Peyer's patch (tissue), 4 donors: ENCODE measurements at regions not wholly inside any gene's neighbourhood (a gene's known extent, or its start where the extent isn't known, plus 50 kb on each side); places are given as distances from the start of the nearest gene placed in this dataset.

Experiments
- DNase-seq, 3 donors: peaks; one replicate each; pipeline ENCODE4 v3.0.0-alpha.2; 2017 to 2019
- H3K27ac ChIP-seq, 4 donors: fragments of 200-600 bp; sonication (generic); one replicate each; pipeline ENCODE4 v1.5.1; 2016 to 2019
- H3K27me3 ChIP-seq, 2 donors: fragments of 200-600 bp; sonication (generic); one replicate each; pipeline ENCODE4 v1.5.1; 2019
- H3K36me3 ChIP-seq, 3 donors: fragments of 200-600 bp; sonication (generic); one replicate each; pipeline ENCODE4 v1.5.1; 2016 to 2019
- H3K4me1 ChIP-seq, 4 donors: fragments of 200-600 bp; sonication (generic); one replicate each; pipeline ENCODE4 v1.5.1; 2016 to 2019
- H3K4me3 ChIP-seq, 4 donors: fragments of 200-600 bp; sonication (generic); 1 replicate in 3 of 4; 2 replicates in 1 of 4; pipeline ENCODE4 v1.5.1; 2016 to 2019; ENCODE audit warnings: mild to moderate bottlenecking in 1 of 4
- H3K9me3 ChIP-seq, 4 donors: fragments of 200-600 bp; sonication (generic); one replicate each; pipeline ENCODE4 v1.5.1; 2016 to 2019; ENCODE audit warnings: mild to moderate bottlenecking in 1 of 4
- POLR2A ChIP-seq, 2 donors: fragments of 450-650 bp; IDR thresholded peaks; one replicate each; pipeline ENCODE4 v1.5.1; 2017; ENCODE audit warnings: antibody characterized with exemption in 2 of 2, mild to moderate bottlenecking in 2 of 2, moderate library complexity in 2 of 2
- TF ChIP-seq, protein P1 (sequence below), 6 experiments: fragments of 450-650 bp in 4 of 6; fragments of 200-600 bp in 2 of 6; sonication (generic) in 1 of 6; IDR thresholded peaks; one replicate each; pipeline ENCODE4 v1.5.1; 2017 to 2019; ENCODE audit warnings: antibody characterized with exemption in 6 of 6, mild to moderate bottlenecking in 3 of 6, moderate library complexity in 1 of 6

- H3K4me3 ChIP-seq = no peak overlapping the region
- no peak overlapping the region for H3K27ac ChIP-seq
- no peak for DNase-seq
- no peaks in the 10 kb centered on the region for H3K9me3 ChIP-seq
- no peaks in the 10 kb centered on the region for H3K27me3 ChIP-seq
- H3K36me3 ChIP-seq = no peaks in the 10 kb centered on the region
- H3K4me1 ChIP-seq = no peaks in the 10 kb centered on the region
- TF ChIP-seq, protein P1, sequence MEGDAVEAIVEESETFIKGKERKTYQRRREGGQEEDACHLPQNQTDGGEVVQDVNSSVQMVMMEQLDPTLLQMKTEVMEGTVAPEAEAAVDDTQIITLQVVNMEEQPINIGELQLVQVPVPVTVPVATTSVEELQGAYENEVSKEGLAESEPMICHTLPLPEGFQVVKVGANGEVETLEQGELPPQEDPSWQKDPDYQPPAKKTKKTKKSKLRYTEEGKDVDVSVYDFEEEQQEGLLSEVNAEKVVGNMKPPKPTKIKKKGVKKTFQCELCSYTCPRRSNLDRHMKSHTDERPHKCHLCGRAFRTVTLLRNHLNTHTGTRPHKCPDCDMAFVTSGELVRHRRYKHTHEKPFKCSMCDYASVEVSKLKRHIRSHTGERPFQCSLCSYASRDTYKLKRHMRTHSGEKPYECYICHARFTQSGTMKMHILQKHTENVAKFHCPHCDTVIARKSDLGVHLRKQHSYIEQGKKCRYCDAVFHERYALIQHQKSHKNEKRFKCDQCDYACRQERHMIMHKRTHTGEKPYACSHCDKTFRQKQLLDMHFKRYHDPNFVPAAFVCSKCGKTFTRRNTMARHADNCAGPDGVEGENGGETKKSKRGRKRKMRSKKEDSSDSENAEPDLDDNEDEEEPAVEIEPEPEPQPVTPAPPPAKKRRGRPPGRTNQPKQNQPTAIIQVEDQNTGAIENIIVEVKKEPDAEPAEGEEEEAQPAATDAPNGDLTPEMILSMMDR (IDR thresholded peaks at IDR 0.05) = no peak
- TF ChIP-seq POLR2A (IDR thresholded peaks at IDR 0.05) = no peak
Observed at GRCh38 chr20:24739746-24740145, 209.3 kb upstream of the CST7 start.

DNA sequence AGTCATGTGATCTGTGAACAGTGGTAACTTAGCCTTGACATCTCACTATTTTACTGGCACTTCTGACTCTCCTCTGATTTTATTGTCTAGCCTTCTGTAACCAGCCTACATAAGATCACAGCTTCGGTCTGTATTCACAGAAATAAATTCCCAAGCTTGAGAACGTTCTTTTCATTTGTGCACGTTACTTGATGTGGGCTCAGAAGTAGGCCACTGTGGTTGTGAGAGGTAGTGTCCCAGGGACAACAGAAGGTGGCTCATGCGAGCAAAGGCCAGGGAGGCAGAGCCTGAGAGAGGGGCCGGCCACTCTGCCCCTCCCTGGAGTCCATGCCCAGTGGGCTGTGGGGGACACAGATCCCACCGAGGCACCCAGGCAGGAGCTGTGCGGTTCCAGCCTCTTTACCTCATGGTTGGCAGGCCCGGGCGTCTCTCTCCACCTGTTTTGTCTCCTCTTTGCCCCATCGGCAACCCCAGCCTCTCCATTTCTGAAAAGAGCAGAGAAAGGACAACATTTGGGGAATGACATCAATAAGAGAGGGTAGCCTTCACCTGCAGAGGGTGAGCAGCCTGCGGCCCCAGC lies 207.5 kb upstream of the CST7 start:
- Histone ChIP-seq H3K4me3 (no peak overlapping the region), H3K9me3 (no peaks in the 10 kb centered on the region), H3K36me3 (no peaks in the 10 kb centered on the region), H3K27me3 (no peaks in the 10 kb centered on the region), H3K4me1 (no peaks in the 10 kb centered on the region), H3K27ac (no peak overlapping the region)
- TF ChIP-seq, protein P1 (IDR thresholded peaks at IDR 0.05) = no peak
- TF ChIP-seq POLR2A (IDR thresholded peaks at IDR 0.05) = no peak
- no peak for DNase-seq

DNA sequence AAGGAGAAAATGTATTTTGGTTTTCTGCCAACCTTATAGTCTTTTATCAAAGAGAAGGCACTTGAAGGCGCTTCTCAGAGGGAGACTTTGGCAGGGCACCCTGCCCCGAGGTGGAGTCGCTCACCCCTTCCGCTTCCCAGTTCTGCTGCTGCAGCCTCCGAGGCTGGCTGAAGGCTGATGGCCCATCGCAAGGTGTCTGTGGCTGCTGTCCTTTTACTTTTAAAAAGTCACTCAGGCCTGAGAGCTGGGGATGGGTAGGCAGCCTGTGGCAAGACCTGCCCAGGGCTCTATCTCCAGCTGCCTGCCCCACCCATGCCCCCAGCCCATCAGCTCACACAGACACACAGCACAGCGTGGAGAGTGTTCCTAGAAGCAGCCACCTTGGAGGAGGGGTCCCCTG lies 206.6 kb upstream of the CST7 start:
- Histone ChIP-seq H3K27me3 (no peaks in the 10 kb centered on the region), H3K36me3 (no peaks in the 10 kb centered on the region), H3K27ac (no peak overlapping the region), H3K9me3 (no peaks in the 10 kb centered on the region), H3K4me1 (no peaks in the 10 kb centered on the region), H3K4me3 (no peak overlapping the region)
- TF ChIP-seq, protein P1 (IDR thresholded peaks at IDR 0.05) = no peak
- no peak for TF ChIP-seq POLR2A (IDR thresholded peaks at IDR 0.05)
- DNase-seq = no peak

DNA sequence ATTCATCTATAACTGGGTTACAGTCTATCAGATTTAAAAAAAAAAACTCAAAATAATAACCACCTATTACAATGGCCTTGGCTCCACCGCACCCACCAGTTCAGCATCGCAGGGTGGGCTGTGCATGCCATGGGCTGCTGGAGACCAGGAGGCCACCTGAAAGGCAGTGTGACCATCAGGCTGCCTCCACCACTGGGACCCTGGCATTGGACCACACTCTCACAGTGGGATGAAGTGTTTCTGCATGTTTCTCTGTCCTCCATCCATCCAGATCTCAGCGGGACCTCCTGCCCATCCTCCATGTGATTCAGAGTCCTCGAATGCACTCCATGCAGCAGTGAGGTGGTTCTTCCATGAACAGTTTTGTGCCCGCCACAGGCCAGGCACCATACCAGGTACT lies 206.1 kb upstream of the CST7 start:
- Histone ChIP-seq H3K9me3 (no peaks in the 10 kb centered on the region), H3K4me3 (no peak overlapping the region), H3K36me3 (no peaks in the 10 kb centered on the region), H3K4me1 (no peaks in the 10 kb centered on the region), H3K27me3 (no peaks in the 10 kb centered on the region), H3K27ac (no peak overlapping the region)
- TF ChIP-seq, protein P1 (IDR thresholded peaks at IDR 0.05) = no peak
- no peak for TF ChIP-seq POLR2A (IDR thresholded peaks at IDR 0.05)
- no peak for DNase-seq

DNA sequence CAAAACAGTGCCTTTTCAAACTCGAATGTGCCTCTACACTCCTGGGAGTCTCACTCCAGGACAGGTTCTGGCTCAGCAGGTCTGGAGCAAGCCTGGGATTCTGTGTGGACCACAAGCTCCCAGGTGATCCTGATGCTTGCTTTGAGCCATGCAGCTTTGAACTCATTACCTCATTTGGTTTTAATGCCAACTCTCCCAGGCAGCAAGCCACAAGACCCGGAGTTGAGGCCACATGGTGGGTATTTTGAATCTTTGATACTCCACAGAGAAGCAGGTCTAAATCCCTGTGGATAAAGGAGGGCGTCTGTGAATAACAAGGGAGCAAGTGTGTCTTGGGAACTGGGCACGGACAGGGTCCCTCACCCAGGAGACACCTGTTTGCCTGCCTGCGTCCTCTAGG lies 205.4 kb upstream of the CST7 start:
- no peaks in the 10 kb centered on the region for H3K27me3 ChIP-seq
- no peaks in the 10 kb centered on the region for H3K4me1 ChIP-seq
- H3K9me3 ChIP-seq = no peaks in the 10 kb centered on the region
- no peak for TF ChIP-seq POLR2A (IDR thresholded peaks at IDR 0.05)
- TF ChIP-seq, protein P1 (IDR thresholded peaks at IDR 0.05) = no peak
- DNase-seq = no peak
- no peaks in the 10 kb centered on the region for H3K36me3 ChIP-seq
- no peak overlapping the region for H3K4me3 ChIP-seq
- no peak overlapping the region for H3K27ac ChIP-seq

GRCh38 chr20:24744747-24745146 lies 204.3 kb upstream of the CST7 start:
- no peak overlapping the region for H3K4me3 ChIP-seq
- TF ChIP-seq, protein P1 (IDR thresholded peaks at IDR 0.05) = no peak
- TF ChIP-seq POLR2A (IDR thresholded peaks at IDR 0.05) = no peak
- no peak overlapping the region for H3K27ac ChIP-seq
- no peak for DNase-seq
- H3K36me3 ChIP-seq = no peaks in the 10 kb centered on the region
- H3K27me3 ChIP-seq = no peaks in the 10 kb centered on the region
- no peaks in the 10 kb centered on the region for H3K9me3 ChIP-seq
- no peaks in the 10 kb centered on the region for H3K4me1 ChIP-seq
